ENCODE measurements at regions not wholly inside any gene's neighbourhood (a gene's known extent, or its start where the extent isn't known, plus 50 kb on each side); places are given as distances from the start of the nearest gene placed in this dataset.
"Not testable (repeated sequence)": the region's sequence is repeated elsewhere in the genome, so short reads cannot be mapped to it uniquely, and the experiment has no call there.

DNA sequence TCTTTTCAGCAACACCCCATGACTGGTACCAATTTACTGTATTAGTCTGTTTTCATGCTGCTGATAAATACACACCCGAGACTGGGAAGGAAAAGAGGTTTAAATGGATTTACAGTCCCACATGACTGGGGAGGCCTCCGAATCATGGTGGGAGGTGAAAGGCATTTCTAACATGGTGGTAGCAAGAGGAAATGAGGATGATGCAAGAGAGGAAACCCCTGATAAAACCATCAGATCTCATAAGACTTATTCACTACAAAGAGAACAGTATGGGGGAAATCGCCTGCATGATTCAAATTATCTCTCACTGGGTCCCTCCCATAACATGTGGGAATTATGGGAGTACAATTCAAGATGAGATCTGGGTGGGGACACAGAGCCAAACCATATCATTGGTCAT is 393.6 kb downstream of the PTPRC start:
- DNase-seq (ENCODE audit: low read depth in 4 of 4, low spot score in 2 of 4), result not testable (repeated sequence)

DNA sequence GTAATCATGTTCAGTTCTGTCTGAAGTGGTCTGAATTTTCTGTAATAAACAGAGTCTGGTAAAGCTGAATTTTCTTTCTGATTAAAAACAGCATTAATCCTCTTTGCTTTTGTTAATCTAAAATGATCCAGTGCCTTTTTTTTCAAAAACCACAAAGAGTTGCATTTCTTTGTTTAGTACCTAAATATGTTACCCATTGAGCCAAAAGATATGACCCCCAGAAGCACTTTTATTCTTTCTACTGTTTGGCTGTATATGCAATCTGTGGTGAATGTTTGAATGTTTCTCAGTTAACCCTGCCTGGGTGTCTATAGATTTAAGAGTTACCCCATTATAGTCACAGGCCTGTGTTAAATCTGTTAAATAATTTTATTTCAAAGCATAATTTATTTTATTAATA is 394.8 kb downstream of the PTPRC start:
- no peak for DNase-seq (ENCODE audit: low read depth in 4 of 4, low spot score in 2 of 4)

DNA sequence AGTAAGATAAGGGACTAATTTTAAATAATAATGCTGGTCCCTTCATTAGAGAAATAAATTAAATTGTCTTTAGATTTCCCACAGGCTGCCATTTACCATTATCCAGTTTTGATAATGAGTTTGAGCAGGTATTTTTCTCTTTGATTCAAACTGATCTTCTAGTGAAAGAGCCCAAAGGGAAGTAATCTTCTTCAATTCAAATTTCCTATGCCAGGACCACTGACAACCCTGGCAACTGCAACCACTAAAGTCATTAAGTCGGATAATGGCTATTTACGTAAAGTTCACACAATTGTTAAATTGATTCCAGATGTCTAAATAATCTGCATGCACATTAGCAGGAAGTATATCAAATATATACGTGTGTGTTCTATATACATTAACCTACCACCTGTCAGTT is 399.3 kb downstream of the PTPRC start:
- DNase-seq (ENCODE audit: low read depth in 4 of 4, low spot score in 2 of 4), result no peak

DNA sequence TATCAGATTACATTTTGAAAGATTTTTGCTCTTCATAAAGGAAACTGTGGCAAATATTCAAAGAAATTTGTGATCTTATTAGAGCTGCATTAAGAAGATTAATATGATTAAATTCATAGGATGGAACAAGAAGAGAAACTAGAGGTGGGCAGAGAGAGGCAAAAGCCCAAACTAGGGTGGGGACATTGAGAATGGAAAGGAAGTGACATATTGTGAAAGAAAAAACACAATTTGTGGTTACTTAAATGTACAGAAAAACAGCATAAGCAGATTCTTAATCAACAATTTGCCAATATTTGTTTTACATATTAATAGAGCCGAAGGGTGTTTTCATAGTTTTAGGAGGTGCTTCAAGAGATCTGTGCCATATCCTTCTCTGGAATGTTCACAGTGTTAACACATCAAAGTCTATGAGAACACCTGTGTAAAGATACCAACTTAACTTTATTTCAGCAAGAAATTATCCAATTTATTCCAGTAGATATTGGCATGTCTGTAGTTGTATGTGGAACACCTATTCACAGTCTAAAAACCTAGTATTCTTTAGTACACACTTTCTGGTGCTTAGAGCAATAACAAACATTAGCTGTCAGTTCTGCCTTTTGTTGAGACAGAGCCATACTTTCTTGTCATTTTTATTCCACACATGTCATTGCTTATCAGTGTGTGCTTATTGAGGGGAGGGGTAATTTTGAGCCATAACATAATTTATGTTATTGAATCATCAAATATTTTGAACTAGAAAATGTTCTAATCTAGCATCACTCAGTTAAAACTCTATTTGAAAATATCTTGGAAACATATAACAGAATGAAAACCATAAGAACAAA is 401.5 kb downstream of the PTPRC start:
- no peak for DNase-seq (ENCODE audit: low read depth in 4 of 4, low spot score in 2 of 4)

GRCh38 chr1:199041173-199041914 is 402.5 kb downstream of the PTPRC start:
- DNase-seq (ENCODE audit: low read depth in 4 of 4, low spot score in 2 of 4), result no peak

- no peak for DNase-seq (ENCODE audit: low read depth in 4 of 4, low spot score in 2 of 4)
Measured at GRCh38 chr1:199042193-199042592, 403.4 kb downstream of the PTPRC start.

GRCh38 chr1:199044191-199044590 is 405.4 kb downstream of the PTPRC start:
- DNase-seq (ENCODE audit: low read depth in 4 of 4, low spot score in 2 of 4), result no peak

- no peak for DNase-seq (ENCODE audit: low read depth in 4 of 4, low spot score in 2 of 4)
Measured at GRCh38 chr1:199046618-199047017, 407.8 kb downstream of the PTPRC start.

- DNase-seq (ENCODE audit: low read depth in 4 of 4, low spot score in 2 of 4), result no peak
Measured at GRCh38 chr1:199054694-199055093, 415.9 kb downstream of the PTPRC start.

GRCh38 chr1:199057322-199057721 is 418.5 kb downstream of the PTPRC start:
- DNase-seq (ENCODE audit: low read depth in 4 of 4, low spot score in 2 of 4), result no peak

DNA sequence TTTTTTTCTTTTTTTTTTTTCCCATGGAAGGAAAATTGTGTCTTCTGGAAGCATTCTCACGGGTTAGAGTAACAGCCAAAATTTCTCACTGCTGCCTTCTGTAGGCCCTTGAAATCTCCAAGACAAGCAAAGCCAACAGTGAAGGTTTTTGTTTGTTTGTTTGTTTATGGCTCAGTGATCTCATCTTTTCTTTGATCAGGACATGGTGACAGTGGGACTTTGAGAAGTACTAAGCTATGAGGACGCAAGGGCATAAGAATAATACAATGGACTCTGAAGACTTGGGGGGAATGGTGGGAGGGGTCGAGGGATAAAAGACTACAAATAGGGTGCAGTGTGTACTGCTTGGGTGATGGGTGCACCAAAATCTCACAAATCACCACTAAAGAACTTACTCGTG is 419.4 kb downstream of the PTPRC start:
- no peak for DNase-seq (ENCODE audit: low read depth in 4 of 4, low spot score in 2 of 4)

DNA sequence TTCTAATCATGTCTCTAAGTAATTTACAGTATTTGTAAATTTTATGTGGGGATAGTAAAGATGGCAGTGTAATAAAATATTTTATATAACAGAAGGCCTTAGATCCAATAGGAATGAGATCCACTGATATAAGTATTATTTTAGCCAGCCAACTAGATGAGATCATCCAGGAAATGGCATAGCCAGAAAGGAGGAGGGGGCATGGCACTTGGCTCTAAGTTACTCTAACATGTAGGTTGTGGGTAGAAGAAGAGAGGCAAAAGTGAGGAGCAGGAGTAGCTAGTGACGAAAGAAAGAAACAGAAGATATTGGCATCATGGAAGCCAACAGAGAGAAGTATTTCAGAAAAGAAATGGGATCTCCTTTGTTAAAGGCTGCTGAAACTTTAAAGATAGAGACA is 426.1 kb downstream of the PTPRC start:
- no peak for DNase-seq (ENCODE audit: low read depth in 4 of 4, low spot score in 2 of 4)

DNA sequence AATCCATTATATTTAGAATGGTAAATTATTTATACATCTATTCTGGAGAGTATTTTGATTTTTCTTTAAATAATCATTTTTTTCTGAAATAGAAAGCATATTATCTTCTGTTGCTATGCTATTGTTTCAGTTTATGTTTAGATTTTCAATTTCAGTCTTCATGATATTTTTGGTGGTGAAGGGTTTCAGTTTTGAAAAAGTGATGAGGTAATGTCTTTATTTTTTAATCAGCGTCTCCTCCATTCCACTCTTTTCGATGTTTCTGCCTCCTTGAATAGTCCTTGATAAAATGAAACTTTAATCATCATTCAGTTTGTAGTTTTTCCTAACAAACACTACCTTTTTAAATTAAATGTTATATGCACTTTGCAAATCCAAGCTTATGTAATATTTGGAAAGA is 428.6 kb downstream of the PTPRC start:
- no peak for DNase-seq (ENCODE audit: low read depth in 4 of 4, low spot score in 2 of 4)

DNA sequence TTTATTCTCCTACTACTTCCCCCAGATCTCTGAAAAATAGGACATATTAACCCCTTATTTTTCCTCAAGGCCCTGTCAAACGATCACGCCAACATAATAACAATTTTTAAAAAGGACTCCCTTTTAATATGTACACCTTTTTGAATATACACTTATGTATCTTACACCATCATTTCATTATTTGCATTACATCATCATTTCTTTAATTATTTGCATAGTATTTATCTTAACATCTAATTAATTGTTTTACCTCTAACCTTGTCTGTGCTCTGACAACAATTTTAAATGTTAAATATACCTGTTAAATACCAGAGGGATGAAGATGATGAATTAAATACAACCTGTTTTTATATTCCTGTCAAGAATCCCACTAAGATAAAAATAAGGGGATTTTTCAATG is 432.2 kb downstream of the PTPRC start:
- no peak for DNase-seq (ENCODE audit: low read depth in 4 of 4, low spot score in 2 of 4)

- DNase-seq (ENCODE audit: low read depth in 4 of 4, low spot score in 2 of 4), result no peak
Measured at GRCh38 chr1:199073166-199073565, 434.3 kb downstream of the PTPRC start.

DNA sequence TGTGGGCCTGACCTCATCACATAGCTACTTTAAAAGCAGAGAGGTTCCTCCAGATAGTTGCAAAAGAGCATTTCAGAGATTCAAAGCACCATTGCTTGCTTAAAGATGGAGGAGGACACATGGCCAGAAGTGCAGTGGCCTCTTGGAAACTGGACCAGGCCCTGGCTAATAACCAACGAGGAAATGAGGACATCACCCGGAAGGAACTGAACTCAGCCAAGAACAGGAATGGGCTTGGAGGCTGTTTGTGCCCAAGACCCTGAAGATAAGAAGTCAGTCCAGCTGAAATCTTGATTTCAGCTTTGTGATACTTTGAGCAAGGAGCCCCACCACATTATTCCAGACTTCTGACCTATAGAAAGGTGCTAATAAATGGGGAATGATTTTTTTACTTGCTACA is 437.0 kb downstream of the PTPRC start:
- no peak for DNase-seq (ENCODE audit: low read depth in 4 of 4, low spot score in 2 of 4)

DNA sequence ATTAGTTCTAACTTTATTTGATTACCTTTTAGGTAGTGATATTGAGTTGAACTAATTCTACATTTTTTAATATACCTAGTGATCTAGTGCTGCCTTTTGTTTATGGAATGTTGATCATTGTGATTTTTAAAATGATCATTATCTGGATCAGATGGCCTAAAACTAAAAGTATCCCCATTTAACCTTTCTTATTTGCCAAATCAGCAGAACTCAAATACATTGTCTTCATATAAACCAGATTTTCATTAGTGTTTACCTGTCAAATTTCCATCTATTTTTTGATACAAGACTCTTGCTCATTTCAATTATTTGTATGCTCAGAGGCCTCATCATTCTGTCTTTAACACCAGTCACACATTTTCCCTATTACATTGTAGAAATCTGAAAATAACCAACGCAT is 441.2 kb downstream of the PTPRC start:
- no peak for DNase-seq (ENCODE audit: low read depth in 4 of 4, low spot score in 2 of 4)

DNA sequence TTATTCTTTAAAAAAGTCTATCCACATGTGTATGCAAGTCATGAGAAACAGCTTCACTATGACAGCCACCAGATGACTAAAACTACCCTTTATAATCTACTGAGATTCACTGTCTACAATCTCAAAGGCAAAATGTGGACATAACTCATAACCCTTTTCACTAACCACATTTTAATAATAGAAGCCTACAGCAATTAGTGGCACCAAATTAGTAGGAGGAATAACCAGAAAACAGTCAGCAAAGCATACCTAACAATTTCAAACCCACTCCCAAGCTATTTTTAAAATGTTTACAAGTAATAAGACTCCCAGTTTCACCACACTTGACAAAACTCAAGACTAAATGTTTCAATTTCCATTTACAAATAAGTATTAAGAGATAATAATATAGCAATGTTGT is 442.9 kb downstream of the PTPRC start:
- no peak for DNase-seq (ENCODE audit: low read depth in 4 of 4, low spot score in 2 of 4)

DNA sequence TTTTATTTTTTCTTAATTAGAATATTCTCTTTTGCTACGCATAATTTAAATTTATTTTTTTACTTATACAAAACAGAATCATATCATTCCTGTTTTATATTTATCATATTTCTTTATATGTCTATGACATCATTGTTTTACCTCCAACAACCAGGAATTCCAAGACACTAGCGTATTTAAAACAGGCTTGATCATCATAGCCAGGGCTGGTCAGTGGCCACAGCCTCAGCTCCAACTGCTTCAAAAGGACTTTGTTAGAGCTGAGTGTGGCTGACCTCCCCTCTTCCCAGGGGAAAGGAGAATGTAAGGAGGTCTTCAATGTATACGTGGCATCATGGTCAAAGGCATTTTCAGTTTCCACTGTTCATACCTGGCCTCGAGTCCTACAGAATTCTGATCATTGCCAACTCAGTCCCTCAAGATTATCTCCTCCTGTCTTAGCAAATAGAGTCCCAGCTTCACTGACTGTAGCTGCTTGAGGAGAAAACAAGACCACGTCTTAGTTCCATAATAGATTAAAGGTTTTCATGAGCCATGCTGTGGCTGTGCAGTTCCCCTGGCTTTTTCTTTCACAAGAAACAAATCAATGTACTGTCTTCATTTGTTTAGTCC is 444.0 kb downstream of the PTPRC start:
- DNase-seq (ENCODE audit: low read depth in 4 of 4, low spot score in 2 of 4), result no peak

- DNase-seq (ENCODE audit: low read depth in 4 of 4, low spot score in 2 of 4), result no peak
Measured at GRCh38 chr1:199083680-199084079, 444.8 kb downstream of the PTPRC start.

DNA sequence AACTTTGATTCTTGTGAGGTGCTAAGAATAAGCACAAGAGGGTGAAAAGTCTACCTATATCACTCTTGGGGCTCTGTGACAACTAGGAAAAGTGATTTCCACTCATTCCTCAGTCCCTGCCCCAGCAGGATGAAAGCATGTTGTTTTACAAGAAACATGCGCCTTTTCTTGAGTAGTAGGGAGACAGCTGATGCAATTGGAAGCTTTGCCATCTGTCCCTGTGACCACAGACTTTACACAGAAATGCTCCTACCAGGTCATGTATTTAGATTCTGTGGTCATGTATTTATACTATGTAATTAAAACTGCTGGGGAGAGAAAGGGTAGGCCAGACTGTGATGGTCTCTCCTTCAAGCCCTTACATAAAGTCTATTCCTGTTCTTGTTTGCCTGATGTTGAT is 445.5 kb downstream of the PTPRC start:
- DNase-seq (ENCODE audit: low read depth in 4 of 4, low spot score in 2 of 4), result no peak

- no peak for DNase-seq (ENCODE audit: low read depth in 4 of 4, low spot score in 2 of 4)
Measured at GRCh38 chr1:199085903-199086302, 447.1 kb downstream of the PTPRC start.
